Bronchial epithelial cell (primary cell): ENCODE measurements at regions not wholly inside any gene's neighbourhood (a gene's known extent, or its start where the extent isn't known, plus 50 kb on each side); places are given as distances from the start of the nearest gene placed in this dataset.

ENCODE experiments used
- DNase-seq: peaks from one replicate; pipeline ENCODE4 v3.0.0-alpha.2; 2010; ENCODE audit warnings: low read depth
- FAIRE-seq: peaks from 2 replicates; lab custom pipeline; 2011; peaks lifted over from hg19 to GRCh38; lab: Jason Lieb, UNC
- H3K27me3 ChIP-seq: 2 replicates; pipeline ENCODE4 v1.5.1; 2011; ENCODE audit warnings: low read length; ENCODE audit not compliant: control insufficient read depth, insufficient read depth
- H3K36me3 ChIP-seq: 2 replicates; pipeline ENCODE4 v1.5.1; 2011; ENCODE audit warnings: low read length; ENCODE audit not compliant: control insufficient read depth, insufficient read depth
- H3K4me3 ChIP-seq: 2 replicates; pipeline ENCODE4 v1.5.1; 2011; ENCODE audit warnings: mild to moderate bottlenecking, low read depth, low read length, control low read depth
- CTCF ChIP-seq: IDR thresholded peaks from 2 replicates; pipeline ENCODE4 v1.5.1; 2011; ENCODE audit warnings: mild to moderate bottlenecking, moderate library complexity, low read length, control low read depth, inconsistent platforms; ENCODE audit not compliant: insufficient read depth, severe bottlenecking

- Histone ChIP-seq H3K36me3 (no peaks in the 10 kb centered on the region), H3K4me3 (no peak overlapping the region), H3K27me3 (no peaks in the 10 kb centered on the region)
- no peak for FAIRE-seq
- DNase-seq, result no peak
- TF ChIP-seq CTCF, result no peak
These were observed 202.9 kb upstream of the HDAC4 start for GRCh38 chr2:239603411-239604356.

- FAIRE-seq (no peak), DNase-seq (no peak)
- Histone ChIP-seq H3K27me3 (no peaks in the 10 kb centered on the region), H3K36me3 (no peaks in the 10 kb centered on the region), H3K4me3 (no peak overlapping the region)
- no peak for TF ChIP-seq CTCF
These were observed 201.8 kb upstream of the HDAC4 start for GRCh38 chr2:239602290-239603282.

- Histone ChIP-seq H3K4me3 (no peak overlapping the region), H3K36me3 (no peaks in the 10 kb centered on the region), H3K27me3 (no peaks in the 10 kb centered on the region)
- DNase-seq (no peak), FAIRE-seq (no peak)
- TF ChIP-seq CTCF, result no peak
These were observed 201.1 kb upstream of the HDAC4 start for GRCh38 chr2:239601880-239602279.

GRCh38 chr2:239601201-239601851 lies 200.5 kb upstream of the HDAC4 start:
- Histone ChIP-seq H3K27me3 (no peaks in the 10 kb centered on the region), H3K4me3 (no peak overlapping the region), H3K36me3 (no peaks in the 10 kb centered on the region)
- FAIRE-seq (no peak), DNase-seq (no peak)
- no peak for TF ChIP-seq CTCF

GRCh38 chr2:239600650-239601049 lies 199.8 kb upstream of the HDAC4 start:
- no peak for FAIRE-seq
- DNase-seq, result no peak

More at GRCh38 chr2:239600650-239601049, 199.8 kb upstream of the HDAC4 start:
- Histone ChIP-seq H3K27me3 (no peaks in the 10 kb centered on the region), H3K4me3 (no peak overlapping the region), H3K36me3 (no peaks in the 10 kb centered on the region)
- TF ChIP-seq CTCF, result no peak
